B cell (primary cell): ENCODE measurements at regions not wholly inside any gene's neighbourhood (a gene's known extent, or its start where the extent isn't known, plus 50 kb on each side); places are given as distances from the start of the nearest gene placed in this dataset.

Experiments used
- ATAC-seq: fragments of 200-7000 bp; cut with Tn5 transposase; one replicate; pipeline ENCODE4 v1.10.0; 2021; ENCODE audit warnings: low read depth, mild to moderate bottlenecking, moderate number of reproducible peaks, moderate library complexity
- CTCF ChIA-PET: fragments of 350-600 bp; sonication (Branson Sonifier 250); formaldehyde crosslinking; loops from one replicate; lab custom pipeline; 2021; ENCODE audit warnings: antibody characterized with exemption, inconsistent platforms; lab: Charles Lee
- POLR2A ChIA-PET: fragments of 350-600 bp; sonication (Branson Sonifier 250); formaldehyde crosslinking; loops from one replicate; lab custom pipeline; 2021; ENCODE audit warnings: antibody characterized with exemption; lab: Charles Lee
- DNase-seq: peaks from one replicate; pipeline ENCODE4 v3.0.0; 2013
- H2AFZ ChIP-seq: 2 replicates; pipeline ENCODE4 v1.6.1; 2012; ENCODE audit warnings: mild to moderate bottlenecking, low read depth, low read length; ENCODE audit not compliant: insufficient read depth, poor library complexity, severe bottlenecking
- H3K27ac ChIP-seq, 2 donors: 1 replicate in 1 of 2; 2 replicates in 1 of 2; pipeline ENCODE4 v1.5.1; 2012 to 2013; ENCODE audit warnings: low read length in 2 of 2, mild to moderate bottlenecking in 2 of 2, moderate library complexity in 1 of 2
- H3K27me3 ChIP-seq, 4 experiments: fragments of 200-600 bp in 1 of 4; sonication (generic) in 1 of 4; replicated peaks in 1 of 4; 1 replicate in 2 of 4; 2 replicates in 2 of 4; pipeline versions ENCODE4 v1.6.1 to v1.7.0; 2013 to 2016; ENCODE audit warnings: low read length in 3 of 4, mild to moderate bottlenecking in 2 of 4, mixed read lengths in 1 of 4, moderate library complexity in 1 of 4; ENCODE audit not compliant: insufficient read depth in 4 of 4, control insufficient read depth in 3 of 4; ENCODE audit errors: control extremely low read depth in 1 of 4
- H3K36me3 ChIP-seq, 2 experiments: replicated peaks in 1 of 2; 1 replicate in 1 of 2; 2 replicates in 1 of 2; pipeline versions ENCODE4 v1.6.1 to v1.7.1; 2013; ENCODE audit warnings: low read length in 1 of 2; ENCODE audit not compliant: insufficient read depth in 2 of 2, control insufficient read depth in 1 of 2; ENCODE audit errors: control extremely low read depth in 1 of 2, extremely low read depth in 1 of 2
- H3K4me1 ChIP-seq, 2 donors: fragments of 200-600 bp in 1 of 2; sonication (generic) in 1 of 2; 1 replicate in 1 of 2; 2 replicates in 1 of 2; pipeline versions ENCODE4 v1.5.1 to v1.6.1; 2013 to 2017; ENCODE audit warnings: low read length in 2 of 2; ENCODE audit not compliant: control insufficient read depth in 2 of 2, insufficient read depth in 2 of 2
- H3K4me2 ChIP-seq: replicated peaks from 2 replicates; pipeline ENCODE3; 2012; ENCODE audit warnings: mild to moderate bottlenecking, low read depth, low read length; ENCODE audit not compliant: poor library complexity, severe bottlenecking
- H3K4me3 ChIP-seq, 5 experiments: fragments of 200-600 bp in 1 of 5; sonication (generic) in 1 of 5; 1 replicate in 3 of 5; 2 replicates in 2 of 5; pipeline versions ENCODE4 v1.5.1 to v1.7.0; 2011 to 2016; ENCODE audit warnings: low read length in 4 of 5, mild to moderate bottlenecking in 4 of 5, low read depth in 2 of 5, control low read depth in 1 of 5, moderate library complexity in 1 of 5; ENCODE audit not compliant: insufficient read depth in 1 of 5; ENCODE audit errors: control extremely low read depth in 1 of 5, extremely low read depth in 1 of 5
- H3K79me2 ChIP-seq: fragments of 200-600 bp; sonication (generic); one replicate; pipeline ENCODE4 v1.6.0; 2016; ENCODE audit warnings: low read length; ENCODE audit not compliant: control insufficient read depth, insufficient read depth
- H3K9ac ChIP-seq: fragments of 200-600 bp; sonication (generic); 2 replicates; pipeline ENCODE4 v1.6.1; 2017; ENCODE audit warnings: mild to moderate bottlenecking, low read length, moderate library complexity
- H3K9me3 ChIP-seq, 3 donors: one replicate each; pipeline versions ENCODE4 v1.6.1 to v1.7.1; 2013; ENCODE audit warnings: low read length in 2 of 3; ENCODE audit not compliant: control insufficient read depth in 2 of 3, insufficient read depth in 1 of 3; ENCODE audit errors: control extremely low read depth in 1 of 3
- H4K20me1 ChIP-seq: 2 replicates; pipeline ENCODE4 v1.6.0; 2012; ENCODE audit warnings: mild to moderate bottlenecking, low read length; ENCODE audit not compliant: insufficient read depth, control insufficient read depth, poor library complexity, severe bottlenecking
- H3K27ac Mint-ChIP-seq: one replicate; pipeline ENCODE4 v1.8.0; 2021; ENCODE audit warnings: mixed read lengths
- H3K27me3 Mint-ChIP-seq: one replicate; pipeline ENCODE4 v1.8.0; 2021; ENCODE audit warnings: mixed read lengths
- H3K4me1 Mint-ChIP-seq: one replicate; pipeline ENCODE4 v1.8.0; 2021; ENCODE audit warnings: mixed read lengths
- H3K4me3 Mint-ChIP-seq: one replicate; pipeline ENCODE4 v1.8.0; 2021; ENCODE audit warnings: mixed read lengths
- H3K9me3 Mint-ChIP-seq: one replicate; pipeline ENCODE4 v1.8.0; 2022; ENCODE audit warnings: mixed read lengths; ENCODE audit not compliant: insufficient read depth
- CTCF ChIP-seq: fragments of 200-600 bp; IDR thresholded peaks from one replicate; pipeline ENCODE4 v1.8.0; 2022; ENCODE audit warnings: antibody characterized with exemption, mild to moderate bottlenecking
- EZH2 ChIP-seq: IDR thresholded peaks from 2 replicates; pipeline ENCODE4 v1.6.1; 2012; ENCODE audit warnings: borderline replicate concordance, low read depth, mild to moderate bottlenecking, moderate library complexity, low read length; ENCODE audit not compliant: insufficient read depth, poor library complexity, severe bottlenecking
- WGBS: methylation state at CpG from one replicate; pipeline ENCODE4 v1.1.5; 2013; ENCODE audit warnings: missing lambda C conversion rate; ENCODE audit not compliant: insufficient coverage; 5-methylcytosine and 5-hydroxymethylcytosine counted together
- intact Hi-C: fragments of 100-400 bp; cut with micrococcal nuclease; formaldehyde crosslinking; loops from one replicate; pipeline ENCODE4 v1.10.0; 2022

GRCh38 chr5:32852976-32853375, 141.9 kb downstream of the NPR3 start:
- TF ChIP-seq EZH2 = no peak
- TF ChIP-seq CTCF = no peak
- H3K9me3 Mint-ChIP-seq = peaks cover 4% of the 10 kb centered on the region
- no peaks in the 10 kb centered on the region for H3K4me1 Mint-ChIP-seq
- Histone ChIP-seq H3K27me3 (no peaks in the 10 kb centered on the region), H3K9me3 (no peaks in the 10 kb centered on the region), H4K20me1 (no peaks in the 10 kb centered on the region), H2AFZ (no peak overlapping the region), H3K4me1 (no peaks in the 10 kb centered on the region), H3K27ac (no peak overlapping the region), H3K4me3 (no peak overlapping the region), H3K79me2 (no peaks in the 10 kb centered on the region), H3K36me3 (no peaks in the 10 kb centered on the region), H3K9ac (no peak overlapping the region), H3K4me2 (no peak overlapping the region)
- POLR2A ChIA-PET = no interaction called here
- WGBS = no CpG with 5 or more reads among the region's 1 CpG
- intact Hi-C loops = no loop called here
- ATAC-seq = no peak
- CTCF ChIA-PET = no interaction called here
- DNase-seq = no peak
- H3K27me3 Mint-ChIP-seq = peaks cover 4% of the 10 kb centered on the region
- H3K27ac Mint-ChIP-seq = no peak overlapping the region
- no peak overlapping the region for H3K4me3 Mint-ChIP-seq

- no peak overlapping the region for H2AFZ ChIP-seq
- no peak overlapping the region for H3K9ac ChIP-seq
- no peak overlapping the region for H3K4me2 ChIP-seq
- Mint-ChIP-seq H3K27ac (no peak overlapping the region), H3K4me3 (no peak overlapping the region), H3K4me1 (no peaks in the 10 kb centered on the region), H3K27me3 (peaks cover 4% of the 10 kb centered on the region), H3K9me3 (peaks cover 12% of the 10 kb centered on the region)
- no peaks in the 10 kb centered on the region for H3K79me2 ChIP-seq
- ATAC-seq (no peak), DNase-seq (no peak)
- no peak overlapping the region for H3K4me3 ChIP-seq
- no peaks in the 10 kb centered on the region for H3K36me3 ChIP-seq
- CTCF ChIA-PET = no interaction called here
- POLR2A ChIA-PET = no interaction called here
- TF ChIP-seq EZH2 (no peak), CTCF (no peak)
- intact Hi-C loops = no loop called here
- no peaks in the 10 kb centered on the region for H3K4me1 ChIP-seq
- H4K20me1 ChIP-seq = no peaks in the 10 kb centered on the region
- H3K27me3 ChIP-seq = no peaks in the 10 kb centered on the region
- peaks cover 0 to 8% (median 0%) of the 10 kb centered on the region in 3 donors for H3K9me3 ChIP-seq
- H3K27ac ChIP-seq = no peak overlapping the region
These were observed 143.4 kb downstream of the NPR3 start for GRCh38 chr5:32854473-32854872.
